PC-3 (cell line): ENCODE measurements at regions not wholly inside any gene's neighbourhood (a gene's known extent, or its start where the extent isn't known, plus 50 kb on each side); places are given as distances from the start of the nearest gene placed in this dataset.
"Not testable (repeated sequence)": the region's sequence is repeated elsewhere in the genome, so short reads cannot be mapped to it uniquely, and the experiment has no call there.

ENCODE experiments used
- CTCF ChIP-seq: fragments of 300-600 bp; sonication (generic); conservative IDR thresholded peaks from 2 replicates; pipeline ENCODE4 v1.5.1; 2017; ENCODE audit warnings: antibody characterized with exemption, low read depth, mild to moderate bottlenecking, low read length
- EZH2 ChIP-seq: fragments of 300-600 bp; sonication (generic); IDR thresholded peaks from one replicate; pipeline ENCODE4 v1.6.1; 2017; ENCODE audit warnings: antibody characterized with exemption, mild to moderate bottlenecking, low read length; ENCODE audit not compliant: unreplicated experiment
- EZH2phosphoT487 ChIP-seq: fragments of 300-600 bp; sonication (generic); IDR thresholded peaks from 2 replicates; pipeline ENCODE4 v1.6.1; 2018; ENCODE audit warnings: mild to moderate bottlenecking, antibody characterized with exemption, low read length, borderline replicate concordance

DNA sequence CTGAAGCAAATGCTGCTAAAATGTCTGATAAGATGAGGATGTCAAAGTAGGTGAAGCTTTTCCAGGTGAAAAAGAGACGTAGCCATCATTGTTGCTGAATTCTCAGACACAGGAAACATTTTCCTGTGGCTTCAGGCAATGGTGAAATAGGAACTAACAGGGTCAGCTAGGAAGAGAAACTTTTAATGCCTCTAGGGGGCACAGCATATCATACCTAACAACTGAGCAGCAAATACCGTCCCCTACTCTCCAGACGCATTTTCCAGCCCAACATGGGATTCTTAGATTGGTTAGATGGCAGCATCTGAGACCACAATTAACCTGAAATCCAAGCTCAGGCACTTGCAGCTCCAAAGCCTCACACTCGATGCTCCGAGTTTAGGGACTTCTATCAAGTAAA lies 2667.5 kb upstream of the TPTE start:
- not testable (repeated sequence) for TF ChIP-seq EZH2, CTCF, EZH2phosphoT487
